Suppressor macrophage treated with lipopolysaccharide for 1 hour (primary cell): ENCODE measurements at regions not wholly inside any gene's neighbourhood (a gene's known extent, or its start where the extent isn't known, plus 50 kb on each side); places are given as distances from the start of the nearest gene placed in this dataset.
A peak's percentile ranks its signal among the peaks of the same experiment; 100 is the strongest.

Experiments
- DNase-seq, 3 donors: peaks; one replicate each; pipeline ENCODE4 v3.0.0-alpha.2; 2020 to 2022

DNA sequence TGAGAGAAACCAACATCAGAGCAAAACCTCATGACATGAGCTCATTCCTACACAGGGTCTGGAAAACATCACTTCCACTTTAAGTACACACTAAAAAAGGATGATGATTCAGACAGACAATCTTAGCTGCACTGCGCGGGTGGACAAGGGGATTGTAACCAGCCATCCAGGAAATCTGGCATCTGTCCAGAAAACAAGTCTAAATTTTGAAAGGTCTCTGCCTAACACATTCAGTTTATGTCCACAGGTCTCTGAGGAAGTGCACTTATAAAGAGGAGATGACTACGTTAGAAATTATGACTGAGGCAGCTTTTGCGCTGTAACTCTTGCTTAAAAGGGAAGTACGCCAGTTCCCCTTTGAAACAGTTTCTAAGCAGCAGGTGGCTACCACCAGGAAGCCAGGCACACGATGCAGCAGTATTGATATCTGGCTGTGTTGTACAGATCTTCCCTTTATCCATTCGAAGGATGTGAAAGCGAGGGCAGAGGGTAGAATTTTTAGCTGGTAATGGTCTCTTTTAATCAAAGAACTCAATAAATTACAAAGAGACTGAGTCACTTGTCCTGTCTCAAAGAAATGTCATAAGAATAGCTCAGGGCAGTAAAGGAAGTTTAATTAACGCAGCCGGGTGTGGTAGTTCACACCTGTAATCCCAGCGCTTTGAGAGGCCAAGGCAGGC lies 128.0 kb downstream of the SETD4 start:
- peak; percentile 92 to 99 (median 98) for DNase-seq

DNA sequence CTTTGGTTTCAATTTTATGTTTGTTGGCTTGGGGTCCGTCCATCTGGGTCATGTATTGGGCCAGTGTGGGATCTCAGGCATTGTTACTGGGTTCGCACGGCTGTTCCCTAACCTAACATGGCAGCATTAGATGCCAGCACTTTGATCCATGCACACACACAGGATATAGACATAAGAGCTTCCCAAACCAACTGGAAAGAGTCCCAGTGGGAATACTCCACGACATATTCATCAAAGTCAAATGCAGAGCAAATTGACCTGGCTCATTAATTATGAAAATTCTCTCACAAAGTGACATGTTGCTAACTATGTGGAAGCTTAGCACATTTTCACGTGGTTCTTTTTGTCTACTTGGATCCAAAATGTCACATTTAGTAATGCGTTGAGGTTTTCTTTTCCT lies 130.4 kb downstream of the SETD4 start:
- no peak for DNase-seq

DNA sequence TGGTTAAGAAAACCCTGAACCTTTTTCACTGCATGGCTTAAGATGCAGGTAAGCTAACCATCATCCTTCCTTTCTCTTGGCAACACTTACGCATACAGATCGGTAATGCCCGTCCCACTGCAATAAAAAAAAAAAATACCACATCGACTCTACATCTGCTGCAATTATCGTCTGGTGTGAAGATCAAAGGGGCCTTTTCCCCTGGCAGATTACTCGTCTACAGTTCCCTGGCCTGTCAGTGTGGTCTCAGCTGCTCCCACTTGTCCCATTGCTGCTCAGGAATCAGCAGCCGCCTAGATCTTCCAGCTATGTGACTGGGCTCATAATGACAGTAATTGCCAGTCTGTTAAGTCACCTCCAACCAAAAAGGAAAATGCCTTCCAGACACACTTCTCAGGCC lies 133.1 kb downstream of the SETD4 start:
- no peak for DNase-seq

DNA sequence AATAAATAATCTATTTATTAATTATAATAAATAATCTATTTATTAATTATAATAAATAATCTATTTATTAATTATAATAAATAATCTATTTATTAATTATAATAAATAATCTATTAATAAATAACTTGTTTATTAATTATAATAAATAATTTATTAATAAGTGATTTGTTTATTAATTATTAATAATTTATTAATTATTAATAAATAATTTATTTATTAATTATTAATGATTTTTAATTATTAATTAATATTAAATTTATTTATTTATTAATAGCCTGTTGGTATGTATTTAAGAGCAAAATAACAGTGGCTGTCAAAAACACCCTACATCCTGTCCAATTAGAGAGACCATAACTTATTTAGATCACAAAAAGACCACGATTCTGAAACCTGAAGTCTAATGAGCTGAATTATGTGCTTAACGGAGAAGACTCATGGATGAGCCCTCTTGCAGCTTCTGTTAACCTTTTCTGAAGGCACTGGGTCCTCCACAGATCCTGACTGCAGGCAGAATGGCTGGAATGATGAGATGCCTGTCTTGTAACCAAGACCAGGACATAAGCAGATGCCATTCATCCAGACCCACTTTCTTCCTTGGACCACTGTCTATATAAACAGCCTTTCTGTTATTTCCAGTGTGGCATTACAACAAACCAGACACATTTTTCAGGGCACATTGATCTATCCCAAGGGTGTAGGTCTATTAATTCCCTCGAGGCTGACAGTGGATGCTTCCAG lies 134.2 kb downstream of the SETD4 start:
- DNase-seq: no peak

DNA sequence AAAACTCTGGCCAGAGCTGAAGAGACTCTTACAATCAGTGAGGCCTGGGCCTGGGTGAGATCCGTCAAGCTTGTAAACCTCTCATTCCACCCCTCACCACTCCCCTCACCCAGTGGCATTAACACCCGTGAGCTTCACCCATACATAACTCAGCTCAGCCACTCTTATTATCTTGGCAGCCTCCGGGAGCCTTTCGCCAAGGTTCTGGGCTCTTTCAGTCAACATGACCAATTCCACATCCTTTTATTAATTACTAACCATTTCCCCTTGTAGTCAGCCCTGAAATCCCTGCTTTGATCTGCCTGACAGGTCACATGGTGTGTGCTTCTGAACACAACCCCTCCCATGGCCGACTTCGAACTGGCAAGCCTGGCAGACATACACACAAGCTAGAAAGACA lies 134.8 kb downstream of the SETD4 start:
- peak; percentile 42 to 50 (median 46) for DNase-seq

DNA sequence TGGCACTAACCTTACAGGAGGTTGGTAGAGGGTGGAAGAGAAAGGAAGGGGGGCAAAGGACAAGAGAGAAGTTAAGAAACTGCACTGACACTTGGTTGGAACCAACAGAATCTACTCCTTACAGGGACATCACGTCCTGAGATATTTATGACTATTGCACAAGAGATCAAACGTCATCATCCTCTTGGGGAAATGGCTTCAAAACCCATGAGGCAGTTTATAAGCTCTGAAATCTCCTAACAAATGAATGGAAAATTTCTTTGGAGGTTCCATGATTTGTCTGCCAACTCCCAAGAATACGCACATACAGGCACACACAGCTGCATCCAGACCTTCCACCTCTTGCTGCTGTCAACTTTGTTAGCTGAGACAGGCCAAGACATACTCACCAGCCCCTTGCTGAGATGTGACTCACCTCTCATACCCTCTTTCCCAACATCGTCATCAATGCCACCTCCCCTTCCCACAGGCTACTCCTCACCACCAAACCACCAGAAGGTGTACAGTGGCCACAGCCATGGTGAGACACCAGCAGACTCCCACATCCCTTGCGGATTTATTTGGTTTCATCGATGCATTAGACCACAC lies 135.5 kb downstream of the SETD4 start:
- DNase-seq: peak; percentile 54 to 62 (median 61)

DNA sequence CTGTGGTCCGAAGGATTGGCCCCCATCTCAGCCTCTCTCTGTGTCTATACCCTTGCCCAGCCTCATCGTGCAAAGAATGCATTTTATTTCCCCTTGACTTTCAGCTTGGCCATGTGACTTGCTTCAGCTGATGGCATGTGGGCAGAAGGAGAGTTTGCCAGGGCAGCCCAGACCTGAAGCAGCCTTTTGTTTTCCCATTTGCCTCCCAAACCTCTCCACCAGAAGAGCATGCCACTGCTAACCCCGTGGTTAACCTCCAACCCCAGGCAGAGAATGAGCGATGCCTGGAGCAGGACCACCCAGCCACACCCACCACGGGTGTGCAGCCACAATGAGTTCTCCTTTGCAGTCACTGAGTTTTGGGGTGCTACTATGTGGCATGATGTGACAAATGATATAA lies 136.4 kb downstream of the SETD4 start:
- DNase-seq: no peak

DNA sequence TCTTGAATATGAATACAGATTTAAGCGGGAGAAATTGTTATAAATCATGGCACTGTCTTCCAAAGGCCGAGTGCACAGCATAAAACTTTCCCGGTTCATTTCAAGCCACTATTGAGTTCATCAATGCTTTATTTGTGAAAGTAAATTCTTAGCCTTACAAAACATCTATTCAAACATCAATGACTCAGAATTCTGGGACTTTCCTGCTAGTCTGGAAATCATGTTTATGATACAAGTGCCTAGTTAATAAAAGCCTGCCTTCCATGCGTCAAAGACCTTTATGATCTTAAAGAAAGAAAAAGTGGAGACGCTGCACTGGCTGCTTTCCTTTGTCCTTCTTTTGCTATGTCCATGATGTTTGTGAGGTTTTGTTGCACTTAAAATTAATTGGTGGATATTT lies 137.7 kb downstream of the SETD4 start:
- peak; percentile 33 to 69 (median 55) for DNase-seq

DNA sequence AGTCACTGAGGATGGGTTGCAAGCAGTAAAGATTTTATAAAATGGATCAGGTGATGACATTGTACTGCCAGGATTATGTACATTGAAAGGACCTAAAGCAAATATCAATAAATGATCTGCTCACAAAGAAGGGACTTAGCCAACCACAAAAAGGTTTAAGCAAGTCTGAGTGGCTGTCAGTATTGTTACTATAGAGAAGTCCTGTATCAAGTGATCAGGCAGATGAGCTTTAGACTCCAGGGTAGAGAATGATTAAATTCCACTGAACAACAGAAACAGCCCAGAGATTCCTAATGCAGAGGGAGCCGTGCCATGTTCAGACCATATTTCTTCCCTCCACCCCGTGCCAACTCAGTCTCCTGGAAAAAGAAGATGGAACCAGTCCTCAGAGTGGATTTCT lies 138.9 kb downstream of the SETD4 start:
- no peak for DNase-seq

DNA sequence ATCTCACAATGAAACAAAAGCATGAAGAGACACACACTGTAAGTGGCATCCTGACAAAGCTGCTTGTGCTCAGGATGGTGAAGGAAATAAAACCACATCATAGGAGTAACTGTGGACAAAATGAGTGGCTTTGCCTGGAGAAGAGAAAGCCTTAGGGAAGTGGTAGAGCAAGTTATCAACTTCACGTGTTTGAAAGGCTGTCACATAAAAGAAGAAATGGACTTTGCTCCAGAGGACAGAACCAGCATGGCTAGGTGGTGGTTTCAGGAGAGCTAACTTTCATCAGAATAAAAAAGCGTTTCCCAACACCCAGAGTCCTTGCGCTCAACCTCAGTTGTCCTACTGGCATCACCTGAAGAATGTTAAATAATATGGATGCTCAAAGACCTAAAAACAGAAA lies 139.9 kb downstream of the SETD4 start:
- DNase-seq: no peak

DNA sequence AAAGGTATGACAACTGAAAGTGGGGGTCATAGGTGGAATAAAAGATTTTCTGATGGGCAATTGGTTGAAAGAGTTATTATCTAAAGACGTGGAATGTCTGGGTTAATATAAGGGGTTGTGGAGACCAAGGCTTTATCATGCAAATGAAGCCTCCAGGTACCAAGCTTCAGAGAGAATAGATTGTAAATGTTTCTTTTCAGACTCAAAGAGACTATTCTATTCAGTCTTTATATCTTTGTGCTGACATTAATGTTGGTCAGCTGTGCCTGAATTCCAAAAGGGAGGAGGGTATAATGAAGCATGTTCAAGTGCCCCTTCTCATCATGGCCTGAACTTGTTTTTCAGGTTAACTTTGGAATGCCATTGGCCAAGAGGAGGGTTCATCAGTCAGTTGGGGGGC lies 145.3 kb downstream of the SETD4 start:
- DNase-seq: no peak

DNA sequence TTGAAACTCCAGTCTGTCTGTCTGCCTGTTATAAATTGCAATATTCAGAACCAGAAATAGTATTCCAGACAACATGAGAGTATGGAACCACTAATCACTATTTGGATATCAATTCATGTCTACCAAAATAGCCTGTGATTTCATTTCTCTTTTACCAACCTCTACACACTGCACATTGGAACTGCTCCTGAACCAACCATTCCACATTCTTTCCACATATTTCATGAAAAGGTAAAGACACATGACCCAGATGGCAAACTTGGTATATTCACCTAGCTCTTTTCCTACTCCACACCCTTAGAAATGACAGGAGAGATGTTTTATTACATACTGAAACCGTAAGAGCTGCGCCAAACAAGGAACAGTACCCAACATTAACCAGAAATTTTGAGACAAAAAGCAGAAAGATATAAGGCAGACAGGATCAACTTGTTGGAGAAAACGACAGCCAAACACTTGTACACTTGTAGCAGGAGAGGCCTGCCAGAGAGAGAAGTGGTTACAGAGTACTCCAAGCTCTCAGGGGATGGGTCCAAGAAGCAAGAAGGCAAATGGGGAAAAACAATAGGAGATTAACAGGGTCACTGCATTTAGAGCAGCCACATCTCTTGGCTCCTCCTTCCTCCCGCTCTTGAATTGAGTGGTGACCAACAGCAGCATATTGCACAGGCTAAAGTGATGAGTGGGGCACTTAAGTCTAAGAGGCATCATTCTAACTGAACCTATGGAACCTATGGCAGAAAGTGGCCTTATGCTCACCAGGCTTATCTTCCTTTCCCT lies 148.7 kb downstream of the SETD4 start:
- DNase-seq: no peak

DNA sequence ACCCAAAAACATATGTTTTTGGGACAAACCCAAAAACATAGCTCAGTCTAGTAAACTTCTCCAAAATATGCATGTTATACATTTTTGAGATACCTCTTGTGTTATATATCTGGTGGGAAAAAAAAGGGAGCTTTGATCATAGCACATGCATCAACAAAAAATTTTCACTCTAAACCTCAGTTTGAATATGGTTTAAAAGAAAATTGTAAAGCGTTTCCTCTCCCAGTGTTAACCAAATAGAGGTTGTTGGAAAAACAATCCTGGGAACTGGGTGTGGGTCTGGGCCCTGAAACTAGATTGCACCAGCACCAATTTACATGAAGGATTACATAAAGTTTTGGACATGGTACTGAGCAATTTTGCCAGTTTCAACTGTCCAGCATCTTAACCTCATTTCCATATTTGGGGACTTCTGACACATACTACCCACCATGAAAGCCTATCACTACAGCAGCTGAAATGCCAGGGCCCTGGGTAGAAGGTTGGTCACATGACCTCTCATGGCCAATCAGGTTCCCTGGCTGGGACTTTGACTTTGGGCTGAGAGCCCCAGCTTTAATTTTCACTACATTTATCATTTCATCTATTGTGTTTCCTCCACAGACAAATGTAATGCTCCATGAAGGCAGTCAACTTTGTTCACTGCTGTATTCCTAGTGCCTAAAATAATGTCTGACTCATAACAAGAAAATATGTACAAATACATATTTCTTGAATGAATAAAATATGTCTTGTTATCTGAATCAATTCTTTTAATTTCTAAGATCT lies 150.7 kb downstream of the SETD4 start:
- no peak for DNase-seq

DNA sequence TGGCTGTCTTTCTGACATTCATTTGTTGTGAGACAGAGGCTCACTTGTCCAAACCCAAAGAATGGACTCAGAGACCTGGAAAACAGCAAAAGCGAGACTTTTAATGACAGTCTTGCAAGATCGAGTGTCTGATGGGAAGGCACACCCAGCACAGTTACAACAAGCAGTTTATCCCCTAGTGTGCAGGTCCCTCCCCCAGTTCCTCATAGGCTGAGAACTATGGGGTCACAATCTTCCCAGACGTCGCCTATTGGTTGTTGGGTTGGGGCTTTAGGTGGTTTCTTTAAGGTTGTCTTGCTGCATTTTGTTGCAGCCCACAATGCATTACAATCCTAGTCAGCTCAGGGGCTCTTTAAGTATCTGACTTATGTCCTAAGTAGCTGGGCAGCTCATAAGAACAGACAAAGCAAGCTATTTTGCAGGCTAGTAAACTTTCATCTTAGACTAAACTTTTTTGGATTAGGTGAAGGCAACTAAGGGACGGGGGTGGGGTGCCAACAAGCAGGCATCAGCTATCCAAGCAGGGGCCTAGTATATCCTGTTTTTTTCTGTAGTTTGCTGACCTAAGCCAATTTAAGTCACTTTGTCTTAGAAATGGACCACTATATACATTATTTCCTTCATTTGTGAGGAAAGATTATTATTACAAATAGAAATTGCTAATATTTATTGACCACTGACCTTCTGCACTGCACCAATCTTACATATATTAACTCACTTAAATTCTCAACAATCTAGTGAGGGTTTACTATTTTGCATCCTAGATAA lies 151.8 kb downstream of the SETD4 start:
- DNase-seq: no peak

DNA sequence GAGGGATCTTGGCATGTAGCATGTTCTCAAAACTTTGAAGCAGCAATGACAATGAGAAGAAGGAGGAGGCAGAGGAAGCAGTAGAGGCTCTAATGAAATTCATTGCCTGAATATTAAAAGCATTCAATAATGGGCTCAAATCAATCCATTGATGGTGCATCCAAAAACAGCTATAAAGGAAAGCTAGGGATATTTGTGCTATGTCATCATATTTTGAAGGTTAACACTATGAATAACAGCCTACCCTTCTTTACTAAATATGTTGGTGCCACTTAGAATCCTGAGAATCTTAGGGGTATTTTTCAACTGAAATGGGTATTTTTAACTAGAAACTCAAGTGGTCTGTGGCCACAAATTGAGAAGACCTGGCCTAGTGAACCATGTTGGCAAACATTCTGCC lies 153.7 kb downstream of the SETD4 start:
- DNase-seq: no peak

DNA sequence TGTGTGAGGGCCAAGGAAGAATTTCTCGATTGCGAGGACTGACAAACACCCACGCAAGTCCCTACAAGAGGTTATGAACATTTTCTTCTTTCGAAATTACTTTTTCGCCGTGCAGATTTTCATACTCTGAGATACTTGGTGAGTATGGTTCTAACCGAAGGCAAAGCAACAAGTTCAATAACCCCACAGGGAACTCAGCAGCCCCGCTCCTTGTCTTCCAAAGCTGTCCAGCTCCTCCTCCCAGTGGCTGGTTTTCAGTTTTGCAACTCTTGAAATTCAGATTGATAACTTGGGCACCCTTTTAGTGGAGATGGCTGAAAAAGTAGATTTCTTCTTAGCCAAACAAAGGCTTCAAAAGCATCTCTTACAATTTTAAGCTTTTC lies 154.4 kb downstream of the SETD4 start:
- DNase-seq: peak; percentile 14 to 52 (median 29)

DNA sequence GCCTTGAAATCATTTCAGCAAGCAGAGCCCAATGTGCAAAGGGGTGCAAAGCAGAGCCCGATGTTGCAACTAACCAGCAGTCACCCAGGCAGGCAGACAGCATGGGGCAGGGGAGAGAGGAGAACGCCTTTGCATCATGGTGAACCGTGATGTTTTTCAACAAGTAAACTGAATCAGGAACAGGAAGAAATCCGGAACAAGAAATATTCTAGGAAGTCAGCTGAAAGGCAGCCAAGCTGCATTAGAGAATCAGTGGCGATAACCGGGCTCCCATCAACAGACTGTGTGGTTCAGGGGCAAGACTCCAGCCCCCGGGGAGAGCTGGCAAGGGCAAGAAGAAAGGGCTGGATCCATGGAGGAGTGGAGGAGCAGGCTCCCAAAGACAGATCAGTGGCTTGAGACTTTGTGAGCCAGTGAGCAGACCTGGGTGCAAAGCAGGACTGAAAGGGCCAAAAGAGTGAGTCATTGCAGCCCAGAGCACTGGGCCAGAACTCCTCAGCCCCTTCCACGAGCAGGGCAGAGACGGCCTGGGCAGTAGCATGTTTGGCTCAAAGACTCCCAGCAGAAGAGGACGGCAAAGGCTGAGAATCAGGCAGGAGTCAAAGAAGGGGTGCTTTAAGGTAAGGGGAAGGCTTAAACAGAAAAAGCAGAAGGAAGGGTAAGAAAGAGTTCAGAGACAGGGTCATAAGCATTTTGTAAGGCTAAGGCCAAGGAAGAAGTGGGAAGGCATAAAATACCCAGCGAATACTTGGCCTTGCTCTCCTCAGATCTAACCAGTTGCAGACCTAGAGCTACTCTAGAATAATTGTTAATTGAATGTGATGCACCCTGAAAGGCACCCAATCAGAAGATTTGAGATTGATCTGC lies 155.0 kb downstream of the SETD4 start:
- peak; percentile 25 to 50 (median 45) for DNase-seq

DNA sequence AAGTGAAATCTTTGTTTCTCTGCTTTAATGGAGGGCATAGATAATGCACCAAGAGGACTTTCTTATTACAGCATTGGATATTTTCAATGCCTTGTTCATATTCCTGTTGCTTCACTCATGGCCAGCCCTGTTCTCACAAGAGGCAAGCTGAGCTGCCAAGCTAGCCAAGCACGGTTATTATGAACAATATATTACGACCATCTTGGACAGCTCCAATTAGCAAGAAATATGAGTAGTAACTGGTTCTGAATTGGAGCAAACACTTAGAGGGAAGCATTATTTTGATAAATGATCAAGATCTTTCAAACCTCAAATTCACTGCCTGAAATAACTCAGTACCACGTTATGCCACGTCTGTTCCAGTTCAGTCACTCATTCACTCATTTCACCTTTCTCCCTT lies 159.8 kb downstream of the SETD4 start:
- DNase-seq: no peak

DNA sequence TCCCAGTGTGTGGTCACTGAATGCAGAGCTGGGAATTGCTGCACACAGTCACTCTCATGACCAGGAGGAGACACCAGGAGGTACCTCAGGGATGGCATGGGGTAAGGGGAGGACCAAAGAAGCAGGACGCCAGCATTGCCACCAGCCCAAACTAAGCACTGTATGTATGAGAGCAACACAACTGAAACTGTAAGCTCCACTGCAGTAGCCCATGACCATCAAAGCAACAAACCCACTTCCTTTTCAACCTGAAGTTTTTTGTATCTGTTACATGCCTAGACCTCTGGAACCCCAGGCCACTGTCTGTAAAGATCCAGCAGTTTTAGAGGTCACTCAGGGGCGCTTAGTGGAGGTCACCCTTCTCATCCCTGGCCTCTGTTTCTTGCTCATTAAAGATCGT lies 164.3 kb downstream of the SETD4 start:
- no peak for DNase-seq

DNA sequence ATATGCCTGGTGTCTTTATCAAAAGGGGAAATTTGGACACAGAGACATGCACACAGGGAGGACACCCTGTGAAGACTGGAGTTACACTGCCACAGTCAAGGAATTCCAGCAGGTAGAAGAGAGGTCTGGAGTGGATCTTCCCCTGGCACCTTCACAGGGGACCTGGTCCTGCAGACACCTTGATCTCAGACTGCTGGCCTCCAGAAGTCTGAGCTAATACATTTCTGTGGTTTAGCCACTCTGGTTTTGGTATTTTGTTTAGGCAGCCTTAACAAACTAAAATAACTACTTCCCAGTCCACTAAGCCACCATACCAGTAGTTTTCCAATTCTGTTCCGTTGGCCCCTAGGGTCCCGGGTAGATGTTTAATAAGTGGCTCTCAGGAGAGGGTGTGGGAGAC lies 164.7 kb downstream of the SETD4 start:
- DNase-seq: no peak

DNA sequence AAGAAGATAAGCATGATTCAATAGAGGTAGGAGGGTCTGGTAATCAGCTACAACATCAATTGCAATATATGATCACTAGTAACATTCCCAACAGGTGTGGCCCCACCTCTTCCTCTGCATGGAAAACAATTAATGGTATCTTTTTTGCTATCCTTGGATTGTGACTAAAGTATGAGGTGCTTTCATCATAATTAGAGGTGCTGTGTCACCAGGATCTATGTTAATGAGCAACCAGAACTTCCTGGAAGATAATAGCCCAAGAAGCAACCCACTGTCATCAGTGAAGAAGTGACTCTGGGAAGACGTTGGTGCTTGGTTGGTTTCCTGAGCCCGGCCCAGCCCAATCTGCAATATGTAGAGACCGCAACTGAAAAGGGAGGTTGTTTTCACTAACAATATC lies 167.2 kb downstream of the SETD4 start:
- DNase-seq: no peak
